GM18505 (cell line): ENCODE measurements at regions not wholly inside any gene's neighbourhood (a gene's known extent, or its start where the extent isn't known, plus 50 kb on each side); places are given as distances from the start of the nearest gene placed in this dataset.

ENCODE experiments used
- ATAC-seq: cut with Tn5 transposase; IDR thresholded peaks from one replicate; pipeline ENCODE4 v1.9.1; 2021; ENCODE audit not compliant: unreplicated experiment
- POLR2A ChIP-seq: IDR thresholded peaks from 4 replicates; pipeline ENCODE4 v1.6.1; 2011; ENCODE audit warnings: borderline replicate concordance; ENCODE audit not compliant: insufficient read depth, insufficient read length; ENCODE audit errors: extremely low read depth

- no peak for ATAC-seq
- no peak for TF ChIP-seq POLR2A
Measured at GRCh38 chr1:73105755-73106154, 823.4 kb upstream of the NEGR1 start.

- ATAC-seq, result no peak
- no peak for TF ChIP-seq POLR2A
Measured at GRCh38 chr1:73104749-73105148, 822.4 kb upstream of the NEGR1 start.

DNA sequence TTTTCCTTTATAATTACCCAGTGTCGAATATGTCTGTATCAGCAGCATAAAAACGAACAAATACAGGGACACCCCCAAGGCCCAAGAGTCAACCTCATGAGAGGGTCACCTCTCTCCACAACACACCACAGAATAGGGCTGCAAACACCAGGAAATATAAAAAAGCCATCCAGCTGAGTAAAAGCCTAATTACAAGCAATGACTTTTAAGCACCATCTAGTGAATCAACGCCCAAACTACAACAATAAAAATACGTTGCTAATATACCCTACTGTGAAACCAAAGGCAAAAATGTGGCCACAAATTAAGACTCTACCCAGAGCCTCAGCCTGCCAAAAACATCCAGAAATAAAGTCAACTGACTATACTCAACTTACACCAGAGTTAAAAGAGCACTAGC is 817.9 kb upstream of the NEGR1 start:
- no peak for ATAC-seq
- TF ChIP-seq POLR2A, result no peak

GRCh38 chr1:73097917-73098316 is 815.6 kb upstream of the NEGR1 start:
- no peak for TF ChIP-seq POLR2A
- ATAC-seq, result no peak

- no peak for TF ChIP-seq POLR2A
- no peak for ATAC-seq
Measured at GRCh38 chr1:73096841-73097240, 814.5 kb upstream of the NEGR1 start.

DNA sequence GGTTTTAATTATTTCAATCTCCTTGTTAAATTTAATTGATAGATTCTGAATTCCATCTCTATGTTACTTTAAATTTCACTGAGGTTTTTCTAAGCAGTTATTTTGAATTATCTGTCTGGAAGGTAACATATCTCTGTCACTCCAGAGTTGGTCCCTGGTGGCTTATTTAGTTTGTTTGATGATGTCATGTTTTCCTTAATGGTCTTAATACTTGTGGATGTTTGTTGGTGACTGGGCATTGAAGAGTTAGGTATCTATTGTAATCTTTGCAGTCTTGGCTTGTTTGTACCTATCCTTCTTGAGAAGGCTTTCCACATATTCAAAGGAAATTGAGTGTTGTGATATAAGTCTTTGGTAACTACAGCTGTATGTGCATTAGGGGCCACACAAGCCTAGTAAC is 810.0 kb upstream of the NEGR1 start:
- ATAC-seq, result no peak
- TF ChIP-seq POLR2A, result no peak

DNA sequence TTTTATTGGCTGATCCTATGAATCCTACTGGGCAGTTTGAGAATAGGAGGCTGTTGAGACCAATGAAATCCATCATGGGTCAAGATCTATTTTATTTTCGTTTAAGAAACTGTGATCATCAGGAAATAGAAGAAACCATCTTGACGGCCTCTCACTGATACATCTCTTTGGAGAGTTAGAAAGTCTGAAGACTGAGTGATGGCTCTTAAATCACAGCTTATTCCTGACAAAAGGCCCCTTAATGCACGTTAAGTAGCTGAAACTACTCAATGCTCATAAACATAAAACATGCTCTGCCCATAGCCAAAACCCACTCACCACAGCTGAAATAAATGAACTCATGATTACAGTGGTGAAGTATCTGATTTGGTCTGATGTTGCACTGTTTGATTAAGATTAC is 784.5 kb upstream of the NEGR1 start:
- no peak for TF ChIP-seq POLR2A
- no peak for ATAC-seq

GRCh38 chr1:73065339-73066041 is 783.2 kb upstream of the NEGR1 start:
- ATAC-seq, result no peak
- no peak for TF ChIP-seq POLR2A

- no peak for ATAC-seq
- TF ChIP-seq POLR2A, result no peak
Measured at GRCh38 chr1:73056826-73057225, 774.5 kb upstream of the NEGR1 start.

GRCh38 chr1:73044241-73045036 is 762.1 kb upstream of the NEGR1 start:
- no peak for TF ChIP-seq POLR2A
- no peak for ATAC-seq

- ATAC-seq, result no peak
- no peak for TF ChIP-seq POLR2A
Measured at GRCh38 chr1:73042403-73042802, 760.1 kb upstream of the NEGR1 start.

GRCh38 chr1:73040811-73041210 is 758.5 kb upstream of the NEGR1 start:
- no peak for ATAC-seq
- TF ChIP-seq POLR2A, result no peak

DNA sequence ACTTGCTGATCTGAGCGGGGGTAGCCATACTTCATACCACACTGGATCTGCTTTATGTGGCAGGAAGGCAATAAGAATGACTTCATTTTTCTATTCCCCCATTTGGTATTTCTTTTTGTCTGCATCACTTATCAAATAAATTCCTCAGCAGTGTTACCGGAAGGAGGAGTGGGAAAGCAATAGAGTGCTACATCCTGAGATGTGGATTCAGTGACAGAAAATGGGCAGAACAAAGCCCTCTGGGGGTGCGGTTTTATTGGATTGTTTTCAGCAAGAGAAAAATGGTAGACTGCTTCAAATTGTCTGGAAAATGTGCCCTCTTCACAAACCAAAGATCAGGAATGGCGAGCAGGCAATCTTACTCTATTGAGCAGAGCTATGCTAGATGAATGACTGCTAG is 751.9 kb upstream of the NEGR1 start:
- no peak for ATAC-seq
- no peak for TF ChIP-seq POLR2A

GRCh38 chr1:73033640-73034039 is 751.3 kb upstream of the NEGR1 start:
- no peak for ATAC-seq
- no peak for TF ChIP-seq POLR2A

- ATAC-seq, result no peak
- no peak for TF ChIP-seq POLR2A
Measured at GRCh38 chr1:73029571-73029970, 747.2 kb upstream of the NEGR1 start.

- no peak for TF ChIP-seq POLR2A
Measured at GRCh38 chr1:73026114-73026513, 743.8 kb upstream of the NEGR1 start.

More at GRCh38 chr1:73026114-73026513, 743.8 kb upstream of the NEGR1 start:
- no peak for ATAC-seq
